NCI-H446 (cell line): ENCODE measurements at regions not wholly inside any gene's neighbourhood (a gene's known extent, or its start where the extent isn't known, plus 50 kb on each side); places are given as distances from the start of the nearest gene placed in this dataset.
A peak's percentile ranks its signal among the peaks of the same experiment; 100 is the strongest.
"Not testable (repeated sequence)": the region's sequence is repeated elsewhere in the genome, so short reads cannot be mapped to it uniquely, and the experiment has no call there.

Experiments
- DNase-seq, 2 experiments: peaks; one replicate each; lab custom pipeline; 2025; lab: John Stamatoyannopoulos, UW

- DNase-seq: no peak
Measured at GRCh38 chr13:74730556-74731331, 596.5 kb upstream of the KLF12 start.

- no peak for DNase-seq
Measured at GRCh38 chr13:74726206-74726605, 592.0 kb upstream of the KLF12 start.

GRCh38 chr13:74718232-74718842, 584.1 kb upstream of the KLF12 start:
- DNase-seq: not testable (repeated sequence)

GRCh38 chr13:74715718-74716117, 581.5 kb upstream of the KLF12 start:
- no peak for DNase-seq

GRCh38 chr13:74710006-74710405, 575.8 kb upstream of the KLF12 start:
- no peak for DNase-seq

- DNase-seq: no peak
Measured at GRCh38 chr13:74709226-74709625, 575.0 kb upstream of the KLF12 start.

- no peak for DNase-seq
Measured at GRCh38 chr13:74708629-74709028, 574.4 kb upstream of the KLF12 start.

GRCh38 chr13:74707291-74707690, 573.1 kb upstream of the KLF12 start:
- no peak for DNase-seq

GRCh38 chr13:74706801-74707200, 572.6 kb upstream of the KLF12 start:
- DNase-seq: no peak

- no peak for DNase-seq
Measured at GRCh38 chr13:74705438-74705837, 571.2 kb upstream of the KLF12 start.

DNA sequence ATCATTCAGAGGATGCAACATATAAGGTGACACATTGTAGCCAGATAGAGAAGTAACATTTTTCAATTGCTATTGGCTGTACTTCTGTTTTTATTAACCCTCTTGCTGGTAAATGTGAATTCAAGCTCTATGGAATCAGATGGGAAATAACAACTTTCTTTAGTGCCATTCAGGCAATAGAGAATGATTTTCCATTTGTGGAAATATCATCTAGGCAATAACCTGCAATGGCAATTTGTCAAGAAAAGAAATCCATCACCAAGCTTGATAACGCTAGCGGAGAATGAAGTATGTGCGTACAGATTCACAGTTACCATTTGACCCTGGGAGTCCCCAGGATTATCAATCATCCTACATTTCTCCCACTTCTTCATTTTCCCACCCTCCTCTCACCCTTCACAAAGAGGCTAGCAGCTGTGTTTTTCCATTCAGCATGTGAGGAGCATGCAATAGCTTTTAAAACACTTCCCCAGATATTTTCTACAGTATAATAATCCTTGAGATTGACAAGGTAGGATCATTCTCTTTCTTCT, 569.7 kb upstream of the KLF12 start:
- DNase-seq: no peak

- DNase-seq: no peak
Measured at GRCh38 chr13:74696148-74696922, 562.1 kb upstream of the KLF12 start.

GRCh38 chr13:74695021-74695800, 561.0 kb upstream of the KLF12 start:
- DNase-seq: no peak

GRCh38 chr13:74687442-74688182, 553.4 kb upstream of the KLF12 start:
- DNase-seq: no peak

DNA sequence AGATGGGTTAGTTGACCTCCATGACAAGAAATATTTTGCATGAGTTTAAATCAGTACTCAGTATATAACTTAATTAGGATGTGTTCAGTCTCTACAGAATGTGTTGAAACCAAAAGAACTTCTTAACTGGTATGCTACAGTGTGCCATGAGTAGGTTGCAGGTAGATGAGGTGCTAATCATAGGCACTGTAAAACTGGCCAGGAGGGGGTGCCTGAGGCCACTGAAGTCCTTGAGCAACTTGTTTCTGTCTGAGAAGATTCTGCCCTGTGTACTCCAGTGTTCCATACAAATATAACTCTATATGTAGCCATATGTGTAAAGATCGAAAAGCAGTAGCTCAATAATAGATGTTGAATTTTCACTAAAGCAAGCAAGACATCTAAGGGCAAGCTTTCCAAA, 549.2 kb upstream of the KLF12 start:
- no peak for DNase-seq

DNA sequence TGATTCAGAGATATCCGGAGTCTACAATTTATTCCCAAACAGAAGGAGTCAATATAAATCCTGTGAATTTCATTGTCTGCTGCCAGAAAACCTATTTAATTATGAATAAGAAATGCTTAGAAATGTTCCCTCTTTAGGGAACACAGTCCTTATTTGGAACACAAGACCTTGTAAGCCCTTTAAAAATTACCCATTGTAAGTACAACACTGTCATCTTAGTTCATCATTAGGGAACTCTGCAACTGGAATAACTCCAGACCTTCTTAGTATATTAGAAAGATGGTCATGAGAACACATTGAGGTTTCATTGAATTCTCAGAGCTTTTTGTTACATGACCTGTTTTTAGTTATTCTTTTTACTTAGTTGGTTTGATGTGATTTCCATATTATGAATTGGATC, 548.5 kb upstream of the KLF12 start:
- DNase-seq: peak in 1 of 2 experiments; percentile 21

DNA sequence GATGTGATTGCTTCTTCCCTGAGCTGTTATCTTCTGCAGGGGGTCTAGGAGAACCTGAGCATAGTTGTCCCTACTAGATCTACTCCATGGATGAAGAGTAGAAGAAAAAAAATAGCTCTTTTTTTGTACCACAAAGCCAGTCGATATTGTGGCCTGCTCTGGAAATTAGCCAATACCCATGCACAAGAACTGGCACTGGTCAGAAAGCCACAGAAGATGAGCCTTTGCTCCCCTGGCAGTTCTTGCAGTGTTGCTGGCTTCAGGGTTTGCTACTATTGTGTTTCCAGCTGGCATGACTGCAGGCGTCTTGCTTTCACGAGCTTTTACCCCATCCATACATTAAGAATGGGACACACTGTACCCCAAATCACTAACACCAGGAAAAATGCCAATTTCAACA, 547.7 kb upstream of the KLF12 start:
- DNase-seq: peak; percentile 1 to 51

DNA sequence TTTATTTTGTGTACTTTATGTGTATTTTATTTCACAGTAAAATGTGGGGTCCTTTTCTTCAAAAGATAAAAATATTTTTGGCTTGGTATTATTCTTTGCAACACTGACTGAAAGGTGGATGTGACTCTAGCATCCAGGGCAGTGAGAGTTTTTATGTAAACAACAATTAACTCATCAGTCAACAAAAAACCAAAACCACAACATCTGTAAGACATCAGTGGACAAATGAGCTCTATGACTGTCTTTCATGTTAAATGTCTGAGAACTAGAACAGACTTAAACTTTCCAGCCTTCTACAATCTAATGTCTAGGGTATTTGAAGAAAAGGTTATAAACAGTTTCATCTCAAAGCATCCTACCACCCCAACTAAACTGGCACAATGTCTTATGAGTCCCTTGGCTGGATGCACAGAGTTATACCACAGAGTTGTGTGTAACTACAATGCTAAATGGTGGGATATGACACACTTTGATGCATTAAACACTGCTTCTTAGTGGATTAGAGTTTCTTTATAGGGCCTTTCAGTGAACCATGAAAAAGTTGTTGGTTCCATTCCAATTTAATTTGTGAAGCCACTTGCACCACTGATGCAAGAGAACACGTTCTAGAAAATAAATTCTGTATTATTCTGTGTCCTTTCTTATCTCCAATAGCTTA, 544.2 kb upstream of the KLF12 start:
- DNase-seq: no peak

DNA sequence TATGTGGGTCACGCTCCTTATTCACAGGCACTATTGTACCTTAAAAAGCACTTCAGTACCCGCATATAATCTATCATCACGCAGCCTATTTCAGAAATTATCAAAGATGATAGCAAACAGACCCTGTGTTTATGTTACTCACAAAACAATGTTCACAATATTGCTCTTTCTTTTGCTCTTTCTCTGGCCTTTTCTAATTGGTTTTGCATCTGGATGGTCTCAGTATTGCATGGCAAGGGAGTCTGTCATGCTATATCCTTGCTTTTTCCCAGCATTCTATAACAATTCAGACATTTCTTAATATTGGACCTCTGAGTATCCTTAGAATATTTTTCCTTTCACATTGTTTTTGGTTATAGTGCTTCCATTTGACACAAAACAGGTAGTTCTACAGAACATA, 541.8 kb upstream of the KLF12 start:
- no peak for DNase-seq

- no peak for DNase-seq
Measured at GRCh38 chr13:74675182-74675581, 541.0 kb upstream of the KLF12 start.

- no peak for DNase-seq
Measured at GRCh38 chr13:74674720-74675119, 540.5 kb upstream of the KLF12 start.
